ENCODE measurements at regions not wholly inside any gene's neighbourhood (a gene's known extent, or its start where the extent isn't known, plus 50 kb on each side); places are given as distances from the start of the nearest gene placed in this dataset.

DNA sequence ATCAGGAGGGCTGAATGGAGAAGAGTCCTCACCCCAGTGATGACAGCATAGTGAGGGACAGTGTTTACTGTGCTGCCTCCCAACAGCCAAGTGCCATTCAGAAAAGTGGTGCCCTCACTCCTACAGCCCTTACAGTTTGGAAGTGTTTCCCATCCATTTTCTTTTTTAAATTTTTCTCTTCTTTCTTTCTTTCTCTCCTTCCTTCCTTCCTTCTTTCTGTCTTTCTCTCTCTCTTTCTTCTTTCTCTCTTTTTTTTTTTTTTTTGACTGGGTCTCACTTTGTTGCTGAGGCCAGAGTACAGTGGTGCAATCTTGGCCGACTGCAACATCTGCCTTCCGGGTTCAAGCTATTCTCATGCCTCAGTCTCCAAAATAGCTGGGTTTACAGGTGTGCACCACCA lies 755.3 kb downstream of the UQCRFS1 start:
- TF ChIP-seq, protein P1, sequence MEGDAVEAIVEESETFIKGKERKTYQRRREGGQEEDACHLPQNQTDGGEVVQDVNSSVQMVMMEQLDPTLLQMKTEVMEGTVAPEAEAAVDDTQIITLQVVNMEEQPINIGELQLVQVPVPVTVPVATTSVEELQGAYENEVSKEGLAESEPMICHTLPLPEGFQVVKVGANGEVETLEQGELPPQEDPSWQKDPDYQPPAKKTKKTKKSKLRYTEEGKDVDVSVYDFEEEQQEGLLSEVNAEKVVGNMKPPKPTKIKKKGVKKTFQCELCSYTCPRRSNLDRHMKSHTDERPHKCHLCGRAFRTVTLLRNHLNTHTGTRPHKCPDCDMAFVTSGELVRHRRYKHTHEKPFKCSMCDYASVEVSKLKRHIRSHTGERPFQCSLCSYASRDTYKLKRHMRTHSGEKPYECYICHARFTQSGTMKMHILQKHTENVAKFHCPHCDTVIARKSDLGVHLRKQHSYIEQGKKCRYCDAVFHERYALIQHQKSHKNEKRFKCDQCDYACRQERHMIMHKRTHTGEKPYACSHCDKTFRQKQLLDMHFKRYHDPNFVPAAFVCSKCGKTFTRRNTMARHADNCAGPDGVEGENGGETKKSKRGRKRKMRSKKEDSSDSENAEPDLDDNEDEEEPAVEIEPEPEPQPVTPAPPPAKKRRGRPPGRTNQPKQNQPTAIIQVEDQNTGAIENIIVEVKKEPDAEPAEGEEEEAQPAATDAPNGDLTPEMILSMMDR (IDR thresholded peaks at IDR 0.05), result no peak
- DNase-seq, result no peak
- H3K9me3 ChIP-seq, result no peaks in the 10 kb centered on the region
- no peak overlapping the region for H3K27ac ChIP-seq
- H3K4me3 ChIP-seq, result no peak overlapping the region
- intact Hi-C loops (cut with DNase I), result no loop called here
- no peaks in the 10 kb centered on the region for H3K36me3 ChIP-seq
- ATAC-seq, result peak; percentile 41
- no peaks in the 10 kb centered on the region for H3K27me3 ChIP-seq
- H3K4me1 ChIP-seq, result no peaks in the 10 kb centered on the region

GRCh38 chr19:28456708-28457320 lies 756.1 kb downstream of the UQCRFS1 start:
- intact Hi-C loops (cut with DNase I), result no loop called here
- DNase-seq (no peak), ATAC-seq (peak; percentile 35)
- Histone ChIP-seq H3K27me3 (no peaks in the 10 kb centered on the region), H3K4me1 (no peaks in the 10 kb centered on the region), H3K27ac (no peak overlapping the region), H3K4me3 (no peak overlapping the region), H3K9me3 (no peaks in the 10 kb centered on the region), H3K36me3 (no peaks in the 10 kb centered on the region)
- TF ChIP-seq, protein P1 (IDR thresholded peaks at IDR 0.05), result no peak

- TF ChIP-seq, protein P1 (IDR thresholded peaks at IDR 0.05), result no peak
Observed at GRCh38 chr19:28456252-28456651, 756.7 kb downstream of the UQCRFS1 start.

DNA sequence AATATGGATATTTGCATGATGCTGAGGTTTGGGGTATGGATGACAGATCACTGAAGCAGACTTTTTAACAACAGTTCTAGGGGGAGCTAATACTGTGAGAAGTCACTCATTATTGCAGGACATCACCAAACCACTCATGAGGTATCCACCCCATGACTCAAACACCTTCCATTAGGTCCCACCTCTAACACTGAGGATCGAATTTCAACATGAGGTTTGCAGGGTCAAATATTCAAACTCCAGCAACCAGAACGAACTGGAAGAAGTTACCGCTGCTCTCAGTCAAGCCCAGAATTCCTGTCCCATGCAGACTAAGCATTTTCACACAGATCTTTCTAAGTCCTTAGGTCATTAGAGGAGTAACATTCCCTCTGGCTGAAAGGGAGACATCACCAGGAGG lies 758.9 kb downstream of the UQCRFS1 start:
- Histone ChIP-seq H3K27ac (no peak overlapping the region), H3K4me1 (no peaks in the 10 kb centered on the region), H3K4me3 (no peak overlapping the region), H3K27me3 (no peaks in the 10 kb centered on the region), H3K9me3 (no peaks in the 10 kb centered on the region), H3K36me3 (no peaks in the 10 kb centered on the region)
- ATAC-seq (no peak), DNase-seq (no peak)
- TF ChIP-seq, protein P1 (IDR thresholded peaks at IDR 0.05), result no peak
- intact Hi-C loops (cut with DNase I), result no loop called here

More at GRCh38 chr19:28456252-28456651, 756.7 kb downstream of the UQCRFS1 start:
- Histone ChIP-seq H3K36me3 (no peaks in the 10 kb centered on the region), H3K4me1 (no peaks in the 10 kb centered on the region), H3K27ac (no peak overlapping the region), H3K4me3 (no peak overlapping the region), H3K27me3 (no peaks in the 10 kb centered on the region), H3K9me3 (no peaks in the 10 kb centered on the region)
- no peak for ATAC-seq
- intact Hi-C loops (cut with DNase I), result no loop called here
- no peak for DNase-seq

GRCh38 chr19:28453420-28453819 lies 759.5 kb downstream of the UQCRFS1 start:
- H3K9me3 ChIP-seq, result no peaks in the 10 kb centered on the region
- H3K36me3 ChIP-seq, result no peaks in the 10 kb centered on the region
- no peaks in the 10 kb centered on the region for H3K4me1 ChIP-seq
- H3K27me3 ChIP-seq, result no peaks in the 10 kb centered on the region
- intact Hi-C loops (cut with DNase I), result no loop called here
- H3K4me3 ChIP-seq, result no peak overlapping the region
- TF ChIP-seq, protein P1 (IDR thresholded peaks at IDR 0.05), result no peak
- no peak overlapping the region for H3K27ac ChIP-seq
- DNase-seq (no peak), ATAC-seq (no peak)

All from left lung (tissue), 4 donors.